Mesendoderm (in vitro differentiated cells): ENCODE measurements at regions not wholly inside any gene's neighbourhood (a gene's known extent, or its start where the extent isn't known, plus 50 kb on each side); places are given as distances from the start of the nearest gene placed in this dataset.

Source experiments
- DNase-seq: peaks from one replicate; pipeline ENCODE4 v3.0.0; 2013
- H2AK5ac ChIP-seq: 2 replicates; pipeline ENCODE4 v1.6.1; 2013; ENCODE audit warnings: low read length, inconsistent platforms
- H2BK120ac ChIP-seq: 2 replicates; pipeline ENCODE4 v1.6.1; 2013; ENCODE audit warnings: low read depth, mild to moderate bottlenecking, low read length, moderate library complexity, mixed read lengths
- H2BK15ac ChIP-seq: replicated peaks from 2 replicates; pipeline ENCODE4 v1.6.1; 2013; ENCODE audit warnings: low read depth, mild to moderate bottlenecking, moderate library complexity
- H2BK5ac ChIP-seq: 2 replicates; pipeline ENCODE4 v1.6.1; 2013; ENCODE audit warnings: low read length, inconsistent platforms
- H3K18ac ChIP-seq: 2 replicates; pipeline ENCODE4 v1.6.1; 2013; ENCODE audit warnings: mild to moderate bottlenecking, low read length, mixed read lengths
- H3K23ac ChIP-seq: one replicate; pipeline ENCODE4 v1.6.1; 2013; ENCODE audit warnings: low read length
- H3K27ac ChIP-seq: 2 replicates; pipeline ENCODE4 v1.5.1; 2013; ENCODE audit warnings: low read depth, mild to moderate bottlenecking, inconsistent platforms, low read length, moderate library complexity
- H3K27me3 ChIP-seq: 2 replicates; pipeline ENCODE4 v1.6.1; 2013; ENCODE audit warnings: low read length, control low read depth, mild to moderate bottlenecking, inconsistent platforms; ENCODE audit not compliant: insufficient read depth, poor library complexity
- H3K36me3 ChIP-seq: 2 replicates; pipeline ENCODE4 v1.6.1; 2013; ENCODE audit warnings: low read length, inconsistent platforms; ENCODE audit not compliant: control insufficient read depth, insufficient read depth
- H3K4ac ChIP-seq: one replicate; pipeline ENCODE4 v1.6.1; 2013; ENCODE audit warnings: low read depth, mild to moderate bottlenecking, low read length, moderate library complexity
- H3K4me1 ChIP-seq: 2 replicates; pipeline ENCODE4 v1.6.1; 2013; ENCODE audit warnings: low read depth, low read length, inconsistent platforms; ENCODE audit not compliant: control insufficient read depth
- H3K4me2 ChIP-seq: 2 replicates; pipeline ENCODE4 v1.6.1; 2013; ENCODE audit warnings: low read length
- H3K4me3 ChIP-seq: 2 replicates; pipeline ENCODE4 v1.5.1; 2013; ENCODE audit warnings: mild to moderate bottlenecking, low read length
- H3K56ac ChIP-seq: one replicate; pipeline ENCODE4 v1.6.1; 2013; ENCODE audit warnings: low read length
- H3K79me1 ChIP-seq: 2 replicates; pipeline ENCODE4 v1.6.1; 2013; ENCODE audit warnings: low read length, inconsistent platforms
- H3K79me2 ChIP-seq: 2 replicates; pipeline ENCODE4 v1.6.1; 2013; ENCODE audit warnings: mild to moderate bottlenecking, low read length; ENCODE audit not compliant: control insufficient read depth, insufficient read depth
- H3K9ac ChIP-seq: 2 replicates; pipeline ENCODE4 v1.6.1; 2013; ENCODE audit warnings: low read length, inconsistent platforms
- H4K5ac ChIP-seq: one replicate; pipeline ENCODE4 v1.6.1; 2013; ENCODE audit warnings: low read length
- H4K8ac ChIP-seq: one replicate; pipeline ENCODE4 v1.6.1; 2013; ENCODE audit warnings: low read depth, mild to moderate bottlenecking, control low read depth, low read length, moderate library complexity
- WGBS: extraction: QIAGEN DNeasy Blood & Tissue Kit; methylation state at CpG from one replicate; pipeline ENCODE4 v1.1.7; 2013; ENCODE audit warnings: low lambda C conversion rate, missing lambda C conversion rate; ENCODE audit not compliant: insufficient coverage; ENCODE audit errors: extremely low coverage; 5-methylcytosine and 5-hydroxymethylcytosine counted together

DNA sequence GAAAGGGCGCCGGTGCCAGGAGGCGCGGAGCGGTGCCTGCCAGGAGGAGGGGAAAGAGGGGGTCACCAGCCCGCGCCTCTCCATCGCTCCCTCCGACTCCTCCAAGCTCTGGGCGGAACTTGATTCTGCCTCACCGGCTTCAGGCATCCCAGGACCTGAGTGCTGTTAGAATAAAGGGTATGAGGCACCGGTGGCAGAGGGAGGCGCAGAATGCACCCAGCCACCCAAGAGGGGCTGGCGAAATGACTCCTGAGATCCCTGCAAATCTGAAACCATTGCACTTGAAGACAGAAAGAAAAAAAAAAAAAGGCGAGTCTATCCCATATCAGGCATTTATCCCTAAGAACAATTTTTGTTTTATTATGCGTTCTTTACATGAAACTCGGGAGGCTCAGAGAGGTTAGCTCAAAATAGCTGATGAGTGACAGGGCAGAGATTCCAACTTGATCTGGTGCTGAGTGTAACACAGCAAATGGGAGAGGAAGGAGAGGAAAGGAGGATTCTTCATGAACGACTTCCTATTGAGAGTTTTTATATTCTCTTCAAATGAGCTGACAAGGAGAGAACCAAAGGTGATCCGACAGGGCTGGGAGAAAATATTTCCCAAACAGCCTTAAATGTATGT lies 157.0 kb upstream of the FRMD4B start:
- Histone ChIP-seq H3K23ac (no peak overlapping the region), H3K27me3 (peaks cover 12% of the 10 kb centered on the region), H4K5ac (no peak overlapping the region), H3K4ac (no peak overlapping the region), H3K79me1 (no peaks in the 10 kb centered on the region), H3K79me2 (no peaks in the 10 kb centered on the region), H3K4me3 (peak overlapping the region; percentile 8), H4K8ac (no peak overlapping the region), H3K36me3 (no peaks in the 10 kb centered on the region), H3K27ac (no peak overlapping the region), H3K18ac (no peak overlapping the region), H2BK120ac (no peak overlapping the region), H2BK15ac (no peak overlapping the region), H3K4me2 (peak overlapping the region; percentile 35), H2AK5ac (no peak overlapping the region), H3K56ac (peak overlapping the region; percentile 74), H3K4me1 (no peaks in the 10 kb centered on the region), H2BK5ac (no peak overlapping the region), H3K9ac (peak overlapping the region; percentile 13)
- DNase-seq, result no peak
- no CpG with 5 or more reads among the region's 19 CpGs for WGBS

DNA sequence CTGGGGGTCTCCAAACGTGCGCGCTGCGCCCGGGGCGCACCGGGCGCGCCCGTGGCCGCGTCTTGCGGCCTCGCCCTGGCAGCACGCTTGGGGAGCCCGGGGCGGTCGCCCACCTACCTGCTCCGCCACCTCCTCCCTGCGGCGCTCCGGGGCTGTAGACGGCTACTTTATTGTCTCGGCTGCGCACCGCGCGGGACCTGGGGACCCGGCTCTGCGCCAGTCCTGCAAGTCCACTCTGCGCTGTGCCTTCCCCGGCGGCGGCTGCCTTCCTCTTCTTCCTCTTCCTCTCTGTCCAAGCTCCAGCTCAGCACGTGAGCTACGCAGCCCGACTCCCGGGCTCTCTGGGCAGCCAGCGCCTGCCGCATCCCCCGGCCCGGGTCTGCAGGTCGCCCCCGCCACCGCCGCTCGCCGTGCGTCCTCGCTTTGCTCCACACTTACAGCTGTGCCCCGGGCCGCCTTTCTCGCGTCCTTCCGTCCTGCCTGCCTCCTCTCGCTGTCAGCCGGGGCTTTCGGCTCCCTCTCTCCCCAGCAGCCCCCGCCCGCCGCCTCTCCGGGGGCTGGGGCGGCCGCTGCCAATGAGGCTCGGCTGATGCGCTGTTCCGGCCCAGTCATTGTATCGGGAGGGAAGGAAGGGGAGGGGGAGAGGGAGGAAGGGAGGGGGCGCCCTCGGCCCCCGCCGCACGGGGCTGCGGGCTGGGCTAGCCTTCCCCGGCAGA lies 156.4 kb upstream of the FRMD4B start:
- Histone ChIP-seq H4K5ac (no peak overlapping the region), H3K4me2 (peak overlapping the region; percentile 35), H2AK5ac (no peak overlapping the region), H3K56ac (peak overlapping the region; percentile 74), H3K9ac (peak overlapping the region; percentile 13), H3K18ac (no peak overlapping the region), H3K36me3 (no peaks in the 10 kb centered on the region), H3K4ac (no peak overlapping the region), H4K8ac (no peak overlapping the region), H3K79me2 (no peaks in the 10 kb centered on the region), H3K4me3 (peak overlapping the region; percentile 12), H2BK120ac (no peak overlapping the region), H3K4me1 (no peaks in the 10 kb centered on the region), H2BK15ac (no peak overlapping the region), H2BK5ac (no peak overlapping the region), H3K79me1 (no peaks in the 10 kb centered on the region), H3K27ac (no peak overlapping the region), H3K23ac (no peak overlapping the region), H3K27me3 (peaks cover 12% of the 10 kb centered on the region)
- DNase-seq, result peak; percentile 71
- no CpG with 5 or more reads among the region's 75 CpGs for WGBS

DNA sequence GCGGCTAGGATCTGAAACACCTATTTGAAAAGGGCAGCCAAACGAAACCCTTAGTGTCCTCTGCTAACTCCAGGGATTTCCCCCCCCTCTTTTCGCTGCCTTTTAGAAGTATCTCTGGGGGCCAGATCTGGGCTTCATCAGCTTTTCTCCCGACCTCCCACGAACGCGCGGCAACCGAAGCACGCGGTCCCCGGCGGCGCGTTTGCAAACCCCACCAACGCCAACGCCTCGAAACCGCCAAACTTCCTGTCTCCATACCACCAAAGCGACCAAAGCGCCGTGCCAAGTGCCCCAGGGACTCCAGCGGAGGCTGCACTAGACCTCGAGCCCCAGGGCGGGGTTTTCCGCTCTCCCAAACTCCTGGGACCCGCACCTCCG lies 155.8 kb upstream of the FRMD4B start:
- Histone ChIP-seq H3K27me3 (peaks cover 12% of the 10 kb centered on the region), H3K18ac (no peak overlapping the region), H4K5ac (no peak overlapping the region), H3K36me3 (no peaks in the 10 kb centered on the region), H2BK15ac (no peak overlapping the region), H3K79me1 (no peaks in the 10 kb centered on the region), H2BK5ac (no peak overlapping the region), H3K4ac (no peak overlapping the region), H4K8ac (no peak overlapping the region), H3K79me2 (no peaks in the 10 kb centered on the region), H2BK120ac (no peak overlapping the region), H3K23ac (peak overlapping the region; percentile 35), H3K9ac (peak overlapping the region; percentile 33), H2AK5ac (no peak overlapping the region), H3K27ac (no peak overlapping the region), H3K56ac (peak overlapping the region; percentile 74), H3K4me1 (no peaks in the 10 kb centered on the region), H3K4me2 (peak overlapping the region; percentile 35), H3K4me3 (peak overlapping the region; percentile 12)
- no CpG with 5 or more reads among the region's 28 CpGs for WGBS
- DNase-seq, result peak; percentile 42

DNA sequence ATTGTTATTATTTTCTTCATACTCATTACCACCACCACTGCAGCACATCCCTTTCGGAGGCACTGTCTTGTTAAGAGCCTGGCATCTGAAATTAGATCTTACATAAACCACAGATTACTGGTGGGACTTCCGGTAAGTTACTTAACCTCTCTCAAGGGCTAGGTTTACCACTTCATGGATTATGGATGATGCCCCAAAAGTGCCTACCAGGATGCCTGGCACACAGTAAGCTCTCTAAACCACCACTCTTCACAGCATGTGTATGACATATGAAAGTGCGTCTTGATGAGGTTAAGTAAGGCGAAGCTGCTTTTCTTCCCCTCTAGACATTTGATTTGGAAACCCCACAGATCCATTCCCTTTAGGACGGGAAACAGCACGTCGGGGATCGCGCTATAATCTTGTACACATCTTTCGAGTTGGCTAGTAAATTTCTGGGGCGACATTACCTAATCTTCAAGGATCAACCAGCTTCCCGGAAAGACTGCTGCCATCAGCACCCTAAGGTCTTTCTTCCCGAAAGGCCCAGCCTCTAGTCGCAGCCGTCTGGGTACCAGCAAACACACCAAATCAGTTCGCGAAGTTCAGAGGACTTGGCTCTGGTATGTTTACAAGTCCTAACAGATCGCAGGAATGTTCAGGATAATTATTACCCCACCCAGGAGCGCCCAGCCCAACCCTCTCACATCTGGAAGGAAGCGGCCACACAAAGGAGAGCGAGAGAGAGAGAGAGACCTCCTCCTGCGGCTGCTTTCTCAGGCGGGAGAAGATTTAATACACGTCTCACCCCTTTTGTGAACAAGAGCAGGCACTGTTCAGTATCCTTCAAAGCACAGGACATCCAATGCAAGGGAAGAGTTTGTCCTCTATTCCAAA lies 155.1 kb upstream of the FRMD4B start:
- Histone ChIP-seq H3K79me2 (no peaks in the 10 kb centered on the region), H4K5ac (no peak overlapping the region), H3K27me3 (peaks cover 12% of the 10 kb centered on the region), H3K9ac (no peak overlapping the region), H3K4ac (no peak overlapping the region), H2BK5ac (no peak overlapping the region), H2AK5ac (no peak overlapping the region), H3K27ac (no peak overlapping the region), H3K79me1 (no peaks in the 10 kb centered on the region), H3K36me3 (no peaks in the 10 kb centered on the region), H3K56ac (no peak overlapping the region), H3K18ac (no peak overlapping the region), H2BK120ac (no peak overlapping the region), H3K4me3 (no peak overlapping the region), H4K8ac (no peak overlapping the region), H3K23ac (no peak overlapping the region), H2BK15ac (no peak overlapping the region), H3K4me1 (no peaks in the 10 kb centered on the region), H3K4me2 (no peak overlapping the region)
- DNase-seq, result peak; percentile 57
- WGBS, result no CpG with 5 or more reads among the region's 24 CpGs

DNA sequence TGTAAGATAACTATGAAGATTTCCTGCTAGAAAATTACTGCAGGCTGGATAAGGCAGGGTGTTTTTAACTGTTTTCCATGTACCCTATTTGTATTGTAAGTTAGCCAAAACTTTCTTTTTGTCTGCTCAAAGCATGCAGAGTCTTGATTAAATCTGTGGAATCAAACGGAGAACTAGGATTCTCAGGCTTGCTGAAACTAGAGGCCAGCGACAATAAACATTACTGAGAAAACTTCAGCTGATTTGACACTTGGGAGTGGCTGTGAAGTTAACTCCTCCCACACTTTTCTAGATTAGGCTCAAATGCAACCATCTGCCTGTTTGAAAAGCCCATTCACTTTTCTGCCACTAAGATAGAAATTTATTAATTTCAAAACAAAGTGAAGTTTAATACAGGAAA lies 153.2 kb upstream of the FRMD4B start:
- no peak overlapping the region for H2BK120ac ChIP-seq
- no CpG with 5 or more reads among the region's 2 CpGs for WGBS
- no peaks in the 10 kb centered on the region for H3K79me2 ChIP-seq
- no peak overlapping the region for H3K9ac ChIP-seq
- DNase-seq, result peak; percentile 25
- H3K23ac ChIP-seq, result no peak overlapping the region
- H3K4me1 ChIP-seq, result no peaks in the 10 kb centered on the region
- H3K56ac ChIP-seq, result no peak overlapping the region
- no peak overlapping the region for H3K4ac ChIP-seq
- H2AK5ac ChIP-seq, result no peak overlapping the region
- H3K36me3 ChIP-seq, result no peaks in the 10 kb centered on the region
- no peak overlapping the region for H4K8ac ChIP-seq
- no peak overlapping the region for H3K18ac ChIP-seq
- H3K4me3 ChIP-seq, result no peak overlapping the region
- H3K4me2 ChIP-seq, result no peak overlapping the region
- no peak overlapping the region for H2BK5ac ChIP-seq
- no peak overlapping the region for H3K27ac ChIP-seq
- H3K79me1 ChIP-seq, result no peaks in the 10 kb centered on the region
- peaks cover 12% of the 10 kb centered on the region for H3K27me3 ChIP-seq
- H4K5ac ChIP-seq, result no peak overlapping the region
- no peak overlapping the region for H2BK15ac ChIP-seq
